ENCODE measurements at regions not wholly inside any gene's neighbourhood (a gene's known extent, or its start where the extent isn't known, plus 50 kb on each side); places are given as distances from the start of the nearest gene placed in this dataset.

DNA sequence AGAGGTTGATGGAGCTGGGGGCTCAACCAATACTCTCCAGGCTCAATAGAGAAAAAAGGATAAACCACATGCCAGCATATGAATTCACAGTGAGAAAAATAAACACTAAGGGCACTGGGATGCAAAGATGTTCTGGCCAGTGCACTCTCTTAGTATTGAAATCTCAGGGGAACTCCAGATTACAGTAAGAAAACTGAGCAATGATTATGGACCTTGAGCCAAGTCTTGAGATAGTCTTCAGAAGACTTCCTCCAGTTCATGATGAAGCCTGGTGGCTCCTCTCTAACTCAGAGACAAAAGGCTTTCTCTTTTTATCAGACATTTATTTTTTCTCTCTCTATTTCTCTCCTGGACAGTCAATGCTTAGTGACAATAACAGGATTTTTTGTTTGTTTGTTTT, 139.8 kb upstream of the SPEF2 start (continued):
- no peak for TF ChIP-seq NR0B1 (IDR thresholded peaks at IDR 0.05; ENCODE audit: partially characterized antibody)
- TF ChIP-seq CBFB (CRISPR knock-in tag; IDR thresholded peaks at IDR 0.05), result no peak
- TF ChIP-seq SP2 (IDR thresholded peaks at IDR 0.05; ENCODE audit: extremely low read depth, low read depth, low read length, poor library complexity, severe bottlenecking), result no peak
- no peak for TF ChIP-seq MAFK (IDR thresholded peaks at IDR 0.05; ENCODE audit: low read length)
- no peak for TF ChIP-seq MITF (IDR thresholded peaks at IDR 0.05)

DNA sequence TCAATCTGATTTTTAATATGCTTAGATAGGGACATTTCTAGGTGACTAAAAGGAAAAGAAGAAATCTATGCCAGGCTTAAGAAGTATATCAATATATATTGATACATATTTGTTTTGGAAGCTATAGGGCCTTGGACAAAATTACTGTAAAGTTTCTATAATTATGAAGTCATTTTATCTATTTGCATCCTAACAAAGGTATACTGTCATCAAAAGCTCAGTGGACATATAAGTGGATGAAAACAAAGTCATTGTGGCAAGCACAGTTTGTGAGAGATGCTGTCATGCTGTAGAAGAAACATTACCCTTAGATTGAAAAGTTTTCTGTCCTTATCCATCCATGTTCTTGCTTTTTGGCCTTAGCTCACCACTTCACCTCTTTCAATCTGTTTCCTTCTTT, 140.3 kb upstream of the SPEF2 start:
- no peak overlapping the region for H3K4me3 ChIP-seq
- no peak overlapping the region for H3K27ac ChIP-seq (ENCODE audit: extremely low read depth, low read depth, low read length)
- no peaks in the 10 kb centered on the region for H3K9me1 ChIP-seq (ENCODE audit: control insufficient read depth, insufficient read depth, low read length)
- H3K36me3 ChIP-seq (ENCODE audit: control insufficient read depth, insufficient read depth, low read length), result no peaks in the 10 kb centered on the region
- no peaks in the 10 kb centered on the region for H4K20me1 ChIP-seq (replicated peaks; ENCODE audit: control insufficient read depth, insufficient read depth, low read length)
- CTCF ChIA-PET (ENCODE audit: low intra/inter-chr PET ratio), result no interaction called here
- POLR2A ChIA-PET, result no interaction called here
- no peak overlapping the region for H3K4me2 ChIP-seq (ENCODE audit: insufficient read depth, low read length)
- FAIRE-seq (no peak), ATAC-seq (no peak), DNase-seq (ENCODE audit: extremely low read depth in 1 of 4, low spot score in 3 of 4) (no peak)
- H3K4me1 ChIP-seq (replicated peaks in 1 of 2; ENCODE audit: control insufficient read depth in 2 of 2, insufficient read depth in 2 of 2, low read length in 2 of 2), result no peaks in the 10 kb centered on the region
- no TSS peak for BruUV-seq (replicated peaks)
- H2AFZ ChIP-seq (ENCODE audit: low read depth, low read length), result no peak overlapping the region
- no peaks in the 10 kb centered on the region for H3K27me3 ChIP-seq (ENCODE audit: control insufficient read depth in 2 of 2, insufficient read depth in 2 of 2, low read length in 2 of 2)
- intact Hi-C loops (cut with micrococcal nuclease) (no loop called here), in situ Hi-C loops (cut with MboI) (no loop called here)
- TF ChIP-seq ZBTB5 (IDR thresholded peaks at IDR 0.05), result no peak
- TF ChIP-seq, protein P1, sequence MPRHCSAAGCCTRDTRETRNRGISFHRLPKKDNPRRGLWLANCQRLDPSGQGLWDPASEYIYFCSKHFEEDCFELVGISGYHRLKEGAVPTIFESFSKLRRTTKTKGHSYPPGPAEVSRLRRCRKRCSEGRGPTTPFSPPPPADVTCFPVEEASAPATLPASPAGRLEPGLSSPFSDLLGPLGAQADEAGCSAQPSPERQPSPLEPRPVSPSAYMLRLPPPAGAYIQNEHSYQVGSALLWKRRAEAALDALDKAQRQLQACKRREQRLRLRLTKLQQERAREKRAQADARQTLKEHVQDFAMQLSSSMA (CRISPR knock-in tag; IDR thresholded peaks at IDR 0.05), result no peak
- H3K9ac ChIP-seq (ENCODE audit: insufficient read depth in 1 of 2, low read depth in 2 of 2, low read length in 2 of 2), result no peak overlapping the region
- H3K79me2 ChIP-seq (ENCODE audit: control insufficient read depth, insufficient read depth, low read length), result no peaks in the 10 kb centered on the region
- H3K9me3 ChIP-seq (replicated peaks; ENCODE audit: control insufficient read depth, insufficient read depth, low read depth, low read length), result no peaks in the 10 kb centered on the region
